GM13977 (cell line): ENCODE measurements at regions not wholly inside any gene's neighbourhood (a gene's known extent, or its start where the extent isn't known, plus 50 kb on each side); places are given as distances from the start of the nearest gene placed in this dataset.

Experiments
- DNase-seq: peaks from one replicate; pipeline ENCODE4 v3.0.0; 2012; ENCODE audit warnings: low spot score
- in situ Hi-C: fragments of 300-500 bp; cut with MboI; formaldehyde crosslinking; loops from one replicate; pipeline ENCODE4 v1.12.0; 2022; ENCODE audit warnings: low sequenced_read_pairs, low pct_unique_long_range_greater_than_20kb, mixed read lengths, inconsistent platforms; ENCODE audit not compliant: unreplicated experiment
- TF ChIP-seq, protein P1 (sequence below): IDR thresholded peaks from 2 replicates; pipeline ENCODE4 v1.5.1; 2012; ENCODE audit warnings: mild to moderate bottlenecking, control low read depth; ENCODE audit not compliant: insufficient read depth; ENCODE audit errors: extremely low read depth, missing control alignments

DNA sequence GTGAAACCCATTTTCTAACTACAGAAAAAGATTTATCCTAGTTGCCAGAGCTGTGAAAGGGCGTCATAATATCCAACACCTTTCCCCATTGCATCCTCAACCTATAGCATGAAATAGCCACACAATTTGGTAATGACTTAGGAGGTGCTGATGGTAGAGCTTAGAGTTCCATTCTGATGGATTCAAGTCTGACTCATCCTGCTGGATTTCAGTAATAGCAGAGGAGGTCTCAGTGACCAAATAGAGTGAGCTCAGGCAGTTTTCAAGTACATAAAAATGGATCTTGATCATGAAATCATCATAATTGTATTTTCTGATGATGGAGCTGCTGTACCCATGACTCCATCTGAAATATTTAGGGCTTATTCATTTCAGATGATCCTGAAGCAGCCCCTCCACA, 270.7 kb upstream of the KLHL29 start:
- DNase-seq: no peak
- in situ Hi-C loops: no loop called here
- TF ChIP-seq, protein P1, sequence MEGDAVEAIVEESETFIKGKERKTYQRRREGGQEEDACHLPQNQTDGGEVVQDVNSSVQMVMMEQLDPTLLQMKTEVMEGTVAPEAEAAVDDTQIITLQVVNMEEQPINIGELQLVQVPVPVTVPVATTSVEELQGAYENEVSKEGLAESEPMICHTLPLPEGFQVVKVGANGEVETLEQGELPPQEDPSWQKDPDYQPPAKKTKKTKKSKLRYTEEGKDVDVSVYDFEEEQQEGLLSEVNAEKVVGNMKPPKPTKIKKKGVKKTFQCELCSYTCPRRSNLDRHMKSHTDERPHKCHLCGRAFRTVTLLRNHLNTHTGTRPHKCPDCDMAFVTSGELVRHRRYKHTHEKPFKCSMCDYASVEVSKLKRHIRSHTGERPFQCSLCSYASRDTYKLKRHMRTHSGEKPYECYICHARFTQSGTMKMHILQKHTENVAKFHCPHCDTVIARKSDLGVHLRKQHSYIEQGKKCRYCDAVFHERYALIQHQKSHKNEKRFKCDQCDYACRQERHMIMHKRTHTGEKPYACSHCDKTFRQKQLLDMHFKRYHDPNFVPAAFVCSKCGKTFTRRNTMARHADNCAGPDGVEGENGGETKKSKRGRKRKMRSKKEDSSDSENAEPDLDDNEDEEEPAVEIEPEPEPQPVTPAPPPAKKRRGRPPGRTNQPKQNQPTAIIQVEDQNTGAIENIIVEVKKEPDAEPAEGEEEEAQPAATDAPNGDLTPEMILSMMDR: no peak

DNA sequence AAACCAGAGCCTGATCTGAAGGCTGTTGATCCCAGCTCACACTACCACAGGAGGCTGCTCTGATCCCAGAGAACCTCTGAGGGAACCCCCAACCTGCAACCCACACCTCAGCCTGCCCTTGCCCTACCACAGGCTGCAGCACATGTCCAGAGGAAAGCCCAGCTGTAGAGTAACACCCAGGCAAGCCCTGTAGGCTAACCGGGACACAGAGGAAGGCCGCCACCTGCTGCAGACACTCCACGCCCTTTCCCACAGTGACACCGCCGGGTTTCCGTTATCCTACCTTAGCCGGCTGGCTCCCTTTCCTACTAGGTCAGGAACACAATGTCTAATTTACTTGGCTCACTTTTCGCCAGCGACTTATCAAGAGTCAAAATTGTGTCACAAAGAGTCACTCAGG, 266.7 kb upstream of the KLHL29 start:
- in situ Hi-C loops: no loop called here
- no peak for DNase-seq
- TF ChIP-seq, protein P1: no peak

DNA sequence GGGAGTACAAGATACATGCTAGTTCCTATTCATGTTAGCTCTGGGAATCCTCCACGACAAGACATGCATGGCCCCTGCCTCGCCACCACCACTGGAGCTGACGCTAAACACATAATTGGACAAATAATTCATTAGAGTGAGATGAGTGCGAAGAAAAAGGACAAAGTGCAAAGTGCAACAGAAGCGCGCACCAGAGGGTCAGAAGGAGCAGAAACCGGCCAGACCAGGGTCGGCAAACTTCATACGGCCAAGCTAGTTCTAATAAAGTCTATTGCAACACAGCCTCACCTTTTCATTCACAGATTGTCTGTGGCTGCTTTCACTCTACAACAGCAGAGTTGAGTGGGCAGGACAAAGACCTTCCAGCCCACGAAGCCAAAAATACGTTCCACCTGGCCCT, 266.1 kb upstream of the KLHL29 start:
- in situ Hi-C loops: no loop called here
- no peak for DNase-seq
- TF ChIP-seq, protein P1: no peak

DNA sequence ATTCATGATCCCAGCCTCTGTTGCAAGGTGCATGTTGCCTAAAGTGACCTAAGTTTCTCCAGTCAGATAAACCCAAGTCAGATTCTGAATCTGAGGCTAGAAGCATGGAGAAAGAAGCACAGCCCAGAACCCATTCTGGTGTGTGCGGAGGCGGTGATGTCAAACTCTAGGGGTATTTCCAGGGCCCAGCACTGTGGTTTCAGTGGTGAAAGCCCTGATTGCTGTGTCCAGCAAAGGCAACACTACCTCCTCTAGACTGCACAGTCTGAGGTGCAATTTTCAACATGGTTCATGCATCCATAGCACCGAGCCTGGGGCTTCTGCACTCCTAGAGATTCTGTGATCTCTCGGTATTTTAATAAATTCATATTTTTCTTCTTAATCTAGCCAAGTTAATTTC, 264.8 kb upstream of the KLHL29 start:
- TF ChIP-seq, protein P1: no peak
- in situ Hi-C loops: no loop called here
- DNase-seq: no peak

DNA sequence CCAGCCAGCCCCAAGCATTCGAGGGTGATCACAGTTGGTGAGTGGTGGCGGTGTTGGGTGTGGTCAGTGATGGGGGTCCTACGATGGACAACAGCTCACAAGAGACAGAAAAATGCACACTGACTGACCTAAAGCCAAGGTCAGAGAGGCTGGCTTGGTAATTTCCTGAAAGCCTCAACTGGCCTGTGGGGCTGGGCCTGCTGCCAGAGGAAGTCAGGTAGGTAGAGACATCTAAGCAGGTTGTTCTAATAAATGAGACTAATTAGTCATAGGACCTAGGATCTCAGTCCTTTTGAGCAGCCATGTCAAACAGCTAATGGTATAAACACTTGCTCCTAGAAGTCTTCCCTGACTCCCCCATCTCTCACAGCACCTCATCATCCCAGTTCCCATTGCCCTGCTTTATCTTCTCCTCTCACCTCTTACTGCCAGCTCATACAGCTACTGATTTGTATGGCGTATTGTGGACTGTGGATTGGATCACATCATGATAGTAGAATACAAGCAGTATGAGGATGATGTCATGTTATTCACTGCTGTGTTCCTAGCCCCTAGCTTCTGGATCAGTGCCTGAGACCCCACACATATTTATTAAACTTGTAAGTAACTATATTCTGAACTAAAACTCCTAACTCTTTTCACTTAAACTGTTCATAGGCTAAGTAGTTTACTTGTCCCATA, 262.9 kb upstream of the KLHL29 start:
- TF ChIP-seq, protein P1: no peak
- in situ Hi-C loops: no loop called here
- no peak for DNase-seq

DNA sequence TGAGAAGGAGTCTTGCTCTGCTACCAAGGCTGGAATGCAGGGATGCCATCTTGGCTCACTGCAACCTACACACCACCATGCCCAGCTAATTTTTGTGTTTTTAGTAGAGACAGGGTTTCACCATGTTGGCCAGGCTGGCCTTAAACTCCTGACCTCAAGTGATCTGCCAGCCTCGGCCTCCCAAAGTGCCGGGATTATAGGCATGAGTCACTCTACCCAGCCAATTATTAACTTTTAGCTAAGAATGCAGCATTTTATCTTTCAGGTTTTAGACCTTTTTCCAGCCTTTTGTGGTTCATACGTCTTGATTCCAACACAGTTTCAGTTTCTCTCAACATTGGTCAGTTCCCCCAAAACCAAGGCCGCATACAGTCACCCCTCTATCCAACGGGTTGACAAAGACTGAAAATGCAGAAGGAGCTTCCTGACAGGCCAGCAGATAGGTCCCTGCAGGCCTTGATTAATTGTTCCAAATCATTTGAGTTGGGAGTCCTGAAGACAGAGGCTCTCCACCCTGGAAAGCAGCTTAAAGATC, 262.2 kb upstream of the KLHL29 start:
- in situ Hi-C loops: no loop called here
- TF ChIP-seq, protein P1: no peak
- DNase-seq: no peak

DNA sequence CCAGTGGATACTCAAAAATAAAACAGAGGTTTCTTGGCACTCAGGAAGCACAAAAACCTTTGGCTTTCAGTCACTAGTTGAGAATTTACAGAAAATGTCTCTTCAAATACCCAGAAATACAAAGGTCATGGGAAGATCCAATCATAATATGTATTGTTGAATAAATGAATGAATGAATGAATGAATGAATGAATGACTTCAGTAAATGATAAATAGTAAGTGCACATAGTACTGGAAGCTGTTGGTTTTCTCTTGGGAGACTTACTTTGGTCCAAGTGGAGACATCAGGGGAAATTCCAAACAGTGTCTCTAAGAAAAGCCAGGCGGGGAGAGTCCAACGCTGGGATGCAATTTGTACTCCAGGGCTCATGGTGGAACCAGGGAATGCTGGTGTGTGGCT, 261.3 kb upstream of the KLHL29 start:
- in situ Hi-C loops: no loop called here

More for the DNA sequence above, 261.3 kb upstream of the KLHL29 start:
- no peak for DNase-seq
- TF ChIP-seq, protein P1: no peak
